Prostate gland (tissue), 2 donors: ENCODE measurements at regions not wholly inside any gene's neighbourhood (a gene's known extent, or its start where the extent isn't known, plus 50 kb on each side); places are given as distances from the start of the nearest gene placed in this dataset.

Experiments used
- DNase-seq: peaks from one replicate; pipeline ENCODE4 v3.0.0-alpha.2; 2019; ENCODE audit warnings: low spot score
- H3K27ac ChIP-seq, 2 donors: fragments of 200-600 bp; sonication (generic); 2 replicates each; pipeline ENCODE4 v1.5.1; 2017 to 2019
- H3K27me3 ChIP-seq: fragments of 200-600 bp; sonication (generic); replicated peaks from 2 replicates; pipeline ENCODE4 v1.5.1; 2019; ENCODE audit not compliant: insufficient read depth
- H3K36me3 ChIP-seq, 2 donors: fragments of 200-600 bp; sonication (generic); 1 replicate in 1 of 2; 2 replicates in 1 of 2; pipeline versions ENCODE4 v1.5.1 to v1.8.1; 2017 to 2019
- H3K4me1 ChIP-seq: fragments of 200-600 bp; sonication (generic); replicated peaks from 2 replicates; pipeline ENCODE4 v1.5.1; 2019
- H3K4me3 ChIP-seq, 2 donors: fragments of 200-600 bp; sonication (generic); 2 replicates each; pipeline ENCODE4 v1.5.1; 2017 to 2019
- H3K9me3 ChIP-seq: fragments of 200-600 bp; sonication (generic); 2 replicates; pipeline ENCODE4 v1.5.1; 2017
- CTCF ChIP-seq, 4 experiments: fragments of 200-600 bp in 2 of 4; fragments of 450-650 bp in 2 of 4; sonication (generic) in 2 of 4; IDR thresholded peaks; 1 replicate in 3 of 4; 2 replicates in 1 of 4; pipeline ENCODE4 v1.5.1; 2016 to 2019; ENCODE audit warnings: antibody characterized with exemption in 4 of 4, mild to moderate bottlenecking in 2 of 4, moderate library complexity in 2 of 4
- POLR2A ChIP-seq: fragments of 450-650 bp; IDR thresholded peaks from one replicate; pipeline ENCODE4 v1.6.1; 2016; ENCODE audit warnings: antibody characterized with exemption, mild to moderate bottlenecking
- POLR2AphosphoS5 ChIP-seq: sonication (generic); formaldehyde crosslinking; IDR thresholded peaks from one replicate; pipeline ENCODE4 v1.6.1; 2017; ENCODE audit warnings: antibody characterized with exemption
- WGBS: methylation state at CpG from one replicate; pipeline ENCODE4 v1.1.5; 2018; 5-methylcytosine and 5-hydroxymethylcytosine counted together
- intact Hi-C: fragments of 100-400 bp; cut with DNase I; formaldehyde crosslinking; loops from one replicate; pipeline ENCODE4 v1.14.2; 2022

- Histone ChIP-seq H3K36me3 (no peaks in the 10 kb centered on the region), H3K4me1 (no peaks in the 10 kb centered on the region), H3K4me3 (no peak overlapping the region), H3K27ac (no peak overlapping the region), H3K27me3 (no peaks in the 10 kb centered on the region), H3K9me3 (no peaks in the 10 kb centered on the region)
- DNase-seq = peak; percentile 48
- intact Hi-C loops = no loop called here
- no peak for TF ChIP-seq POLR2AphosphoS5
- no peak for TF ChIP-seq POLR2A
- TF ChIP-seq CTCF (IDR thresholded peaks at IDR 0.05) = no peak
- 33% methylated on average over 9 of the region's 9 CpGs for WGBS
Measured at GRCh38 chr15:93321881-93322282, 232.9 kb upstream of the RGMA start.

GRCh38 chr15:93319121-93319814, 230.3 kb upstream of the RGMA start:
- no peaks in the 10 kb centered on the region for H3K36me3 ChIP-seq
- H3K4me3 ChIP-seq = no peak overlapping the region
- H3K4me1 ChIP-seq = no peaks in the 10 kb centered on the region
- DNase-seq = no peak
- intact Hi-C loops = no loop called here
- TF ChIP-seq CTCF (IDR thresholded peaks at IDR 0.05) (no peak), POLR2AphosphoS5 (no peak), POLR2A (no peak)
- H3K9me3 ChIP-seq = no peaks in the 10 kb centered on the region
- no peak overlapping the region for H3K27ac ChIP-seq
- WGBS = 92% methylated on average over 19 of the region's 19 CpGs
- H3K27me3 ChIP-seq = no peaks in the 10 kb centered on the region

- Histone ChIP-seq H3K27ac (no peak overlapping the region), H3K27me3 (no peaks in the 10 kb centered on the region), H3K9me3 (no peaks in the 10 kb centered on the region), H3K4me1 (no peaks in the 10 kb centered on the region), H3K4me3 (no peak overlapping the region), H3K36me3 (no peaks in the 10 kb centered on the region)
- 95% methylated on average over 4 of the region's 4 CpGs for WGBS
- TF ChIP-seq POLR2AphosphoS5 = no peak
- TF ChIP-seq CTCF (IDR thresholded peaks at IDR 0.05) = no peak
- TF ChIP-seq POLR2A = no peak
- DNase-seq = no peak
- intact Hi-C loops = no loop called here
Measured at GRCh38 chr15:93317772-93318171, 228.8 kb upstream of the RGMA start.

GRCh38 chr15:93314245-93314644, 225.2 kb upstream of the RGMA start:
- Histone ChIP-seq H3K4me3 (no peak overlapping the region), H3K4me1 (no peaks in the 10 kb centered on the region), H3K36me3 (no peaks in the 10 kb centered on the region), H3K27ac (no peak overlapping the region), H3K27me3 (no peaks in the 10 kb centered on the region), H3K9me3 (no peaks in the 10 kb centered on the region)
- no peak for TF ChIP-seq POLR2AphosphoS5
- TF ChIP-seq CTCF (IDR thresholded peaks at IDR 0.05) = no peak
- TF ChIP-seq POLR2A = no peak
- WGBS = 90% methylated on average over 5 of the region's 5 CpGs
- intact Hi-C loops = no loop called here
- DNase-seq = no peak

GRCh38 chr15:93312891-93313486, 224.0 kb upstream of the RGMA start:
- TF ChIP-seq CTCF (IDR thresholded peaks at IDR 0.05) (no peak), POLR2A (no peak), POLR2AphosphoS5 (no peak)
- Histone ChIP-seq H3K4me3 (no peak overlapping the region), H3K36me3 (no peaks in the 10 kb centered on the region), H3K27ac (no peak overlapping the region), H3K9me3 (no peaks in the 10 kb centered on the region), H3K4me1 (no peaks in the 10 kb centered on the region), H3K27me3 (no peaks in the 10 kb centered on the region)
- DNase-seq = no peak
- WGBS = 23% methylated on average over 7 of the region's 7 CpGs
- intact Hi-C loops = no loop called here
